Adrenal gland (tissue), 9 donors: ENCODE measurements at regions not wholly inside any gene's neighbourhood (a gene's known extent, or its start where the extent isn't known, plus 50 kb on each side); places are given as distances from the start of the nearest gene placed in this dataset.
A peak's percentile ranks its signal among the peaks of the same experiment; 100 is the strongest.

Experiments
- DNase-seq, 7 donors: peaks; one replicate each; pipeline ENCODE4 v3.0.0-alpha.2; 2019 to 2020
- H3K27ac ChIP-seq, 5 donors: fragments of 200-600 bp; sonication (generic) in 4 of 5; 1 replicate in 3 of 5; 2 replicates in 2 of 5; pipeline versions ENCODE4 v1.5.1 to v1.8.0; 2016 to 2020; ENCODE audit warnings: mild to moderate bottlenecking in 1 of 5
- H3K27me3 ChIP-seq: fragments of 200-600 bp; 2 replicates; pipeline ENCODE4 v1.8.0; 2021
- H3K36me3 ChIP-seq, 2 donors: fragments of 200-600 bp; replicated peaks in 1 of 2; 1 replicate in 1 of 2; 2 replicates in 1 of 2; pipeline versions ENCODE4 v1.5.1 to v1.8.0; 2018 to 2022
- H3K4me1 ChIP-seq, 2 donors: fragments of 200-600 bp; replicated peaks in 1 of 2; 1 replicate in 1 of 2; 2 replicates in 1 of 2; pipeline versions ENCODE4 v1.5.1 to v1.8.0; 2018 to 2021
- H3K4me3 ChIP-seq, 4 donors: fragments of 200-600 bp; sonication (generic) in 3 of 4; one replicate each; pipeline ENCODE4 v1.5.1; 2016 to 2018
- H3K9me3 ChIP-seq, 3 donors: fragments of 200-600 bp; sonication (generic) in 1 of 3; replicated peaks in 1 of 3; 1 replicate in 2 of 3; 2 replicates in 1 of 3; pipeline versions ENCODE4 v1.5.1 to v1.8.0; 2016 to 2021
- POLR2A ChIP-seq, 2 donors: fragments of 450-650 bp; IDR thresholded peaks; one replicate each; pipeline ENCODE4 v1.6.1; 2017; ENCODE audit warnings: antibody characterized with exemption in 2 of 2, mild to moderate bottlenecking in 2 of 2, moderate library complexity in 1 of 2
- WGBS, 4 donors: extraction: QIAGEN DNeasy Blood & Tissue Kit in 2 of 4; methylation state at CpG; one replicate each; pipeline versions ENCODE4 v1.1.5 to v1.1.7; 2013 to 2017; 5-methylcytosine and 5-hydroxymethylcytosine counted together
- intact Hi-C, 2 donors: fragments of 100-400 bp; cut with DNase I; formaldehyde crosslinking; loops; one replicate each; pipeline versions ENCODE4 v1.14.1 to v1.15.0; 2022 to 2023
- TF ChIP-seq, protein P1 (sequence below), 6 experiments: fragments of 450-650 bp in 4 of 6; fragments of 200-600 bp in 2 of 6; sonication (generic) in 1 of 6; IDR thresholded peaks; 1 replicate in 5 of 6; 2 replicates in 1 of 6; pipeline versions ENCODE4 v1.5.1 to v1.8.0; 2016 to 2021; ENCODE audit warnings: antibody characterized with exemption in 6 of 6, mild to moderate bottlenecking in 2 of 6, moderate library complexity in 1 of 6
- donor health status: healthy with polysubstance abuse.
- donor health status: Bipolar disorder and iron deficiency.
- donor health status: DM: yes; HTN: yes; CAD: no.
- donor health status: DM: no; HTN: no; CAD: no.
- donor health status: DM: no; HTN: no; CAD: no.

DNA sequence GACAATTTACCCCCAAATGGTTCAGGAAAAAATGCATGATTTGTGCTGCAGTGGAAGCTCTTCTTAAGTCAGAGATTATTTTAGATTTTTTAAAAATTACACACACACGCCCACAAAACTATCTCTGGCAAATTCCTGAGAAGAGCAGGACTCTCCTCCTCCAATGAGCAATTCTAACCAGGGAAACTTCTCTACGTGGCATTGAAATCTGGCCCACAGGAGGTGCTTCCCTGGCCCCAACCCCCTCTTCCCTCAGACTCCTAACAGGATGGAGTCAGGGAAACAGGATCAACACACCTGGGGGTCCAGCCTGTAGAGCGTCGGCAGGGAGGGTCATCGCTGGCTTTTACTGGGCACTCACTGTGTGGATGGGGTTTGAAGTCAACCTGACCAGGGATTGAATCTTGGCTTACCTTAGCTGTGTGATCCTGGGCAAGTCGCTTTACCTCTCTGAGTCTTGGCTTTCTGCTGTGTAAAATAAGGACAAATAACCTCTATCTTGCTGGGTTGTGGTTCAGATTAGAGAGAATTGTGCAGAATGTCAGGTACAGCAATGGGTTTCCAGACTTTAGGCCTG lies 65.4 kb upstream of the ASAP2 start:
- Histone ChIP-seq H3K36me3 (no peaks in the 10 kb centered on the region), H3K4me1 (peaks cover 0 to 6% of the 10 kb centered on the region in 2 donors), H3K4me3 (no peak overlapping the region), H3K27ac (no peak overlapping the region), H3K27me3 (no peaks in the 10 kb centered on the region), H3K9me3 (no peaks in the 10 kb centered on the region)
- DNase-seq, result no peak
- no peak for TF ChIP-seq POLR2A (IDR thresholded peaks at IDR 0.05)
- TF ChIP-seq, protein P1, sequence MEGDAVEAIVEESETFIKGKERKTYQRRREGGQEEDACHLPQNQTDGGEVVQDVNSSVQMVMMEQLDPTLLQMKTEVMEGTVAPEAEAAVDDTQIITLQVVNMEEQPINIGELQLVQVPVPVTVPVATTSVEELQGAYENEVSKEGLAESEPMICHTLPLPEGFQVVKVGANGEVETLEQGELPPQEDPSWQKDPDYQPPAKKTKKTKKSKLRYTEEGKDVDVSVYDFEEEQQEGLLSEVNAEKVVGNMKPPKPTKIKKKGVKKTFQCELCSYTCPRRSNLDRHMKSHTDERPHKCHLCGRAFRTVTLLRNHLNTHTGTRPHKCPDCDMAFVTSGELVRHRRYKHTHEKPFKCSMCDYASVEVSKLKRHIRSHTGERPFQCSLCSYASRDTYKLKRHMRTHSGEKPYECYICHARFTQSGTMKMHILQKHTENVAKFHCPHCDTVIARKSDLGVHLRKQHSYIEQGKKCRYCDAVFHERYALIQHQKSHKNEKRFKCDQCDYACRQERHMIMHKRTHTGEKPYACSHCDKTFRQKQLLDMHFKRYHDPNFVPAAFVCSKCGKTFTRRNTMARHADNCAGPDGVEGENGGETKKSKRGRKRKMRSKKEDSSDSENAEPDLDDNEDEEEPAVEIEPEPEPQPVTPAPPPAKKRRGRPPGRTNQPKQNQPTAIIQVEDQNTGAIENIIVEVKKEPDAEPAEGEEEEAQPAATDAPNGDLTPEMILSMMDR (IDR thresholded peaks at IDR 0.05), result no peak
- WGBS, 4 donors, result 78 to 86% (median 85%) methylated on average over 6 of the region's 6 CpGs
- intact Hi-C loops, result loop anchor here (5.0 to 10.0 kb wide), 2 partner anchors 191 to 266 kb away; no protein-coding TSS in a partner anchor

DNA sequence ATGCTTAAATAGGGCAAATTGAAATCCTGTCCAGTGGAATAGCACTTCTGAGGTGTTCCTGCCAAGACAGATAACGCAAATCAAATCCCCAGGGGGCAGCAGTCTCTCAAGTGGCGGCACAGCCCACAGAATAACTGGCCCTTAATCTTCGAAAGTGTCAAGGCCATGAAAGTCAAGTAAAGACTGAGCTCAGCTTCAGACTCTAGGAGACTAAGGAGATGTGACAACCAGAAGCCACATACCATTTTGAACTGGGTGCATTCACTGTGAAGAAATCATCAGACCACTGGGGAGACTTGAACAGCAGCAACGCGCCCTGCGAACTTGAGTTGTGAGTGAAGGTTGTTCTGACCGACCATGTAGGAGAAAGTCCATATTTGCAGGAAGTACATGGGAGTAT lies 66.0 kb upstream of the ASAP2 start:
- Histone ChIP-seq H3K4me3 (no peak overlapping the region), H3K27me3 (no peaks in the 10 kb centered on the region), H3K9me3 (no peaks in the 10 kb centered on the region), H3K36me3 (no peaks in the 10 kb centered on the region), H3K27ac (no peak overlapping the region), H3K4me1 (peaks cover 0 to 6% of the 10 kb centered on the region in 2 donors)
- TF ChIP-seq POLR2A (IDR thresholded peaks at IDR 0.05), result no peak
- TF ChIP-seq, protein P1 (IDR thresholded peaks at IDR 0.05), result no peak
- 61 to 70% (median 63%) methylated on average over 7 of the region's 7 CpGs for WGBS, 4 donors
- no peak for DNase-seq
- intact Hi-C loops, result loop anchor here (5.0 to 10.0 kb wide), 2 partner anchors 192 to 266 kb away; no protein-coding TSS in a partner anchor

DNA sequence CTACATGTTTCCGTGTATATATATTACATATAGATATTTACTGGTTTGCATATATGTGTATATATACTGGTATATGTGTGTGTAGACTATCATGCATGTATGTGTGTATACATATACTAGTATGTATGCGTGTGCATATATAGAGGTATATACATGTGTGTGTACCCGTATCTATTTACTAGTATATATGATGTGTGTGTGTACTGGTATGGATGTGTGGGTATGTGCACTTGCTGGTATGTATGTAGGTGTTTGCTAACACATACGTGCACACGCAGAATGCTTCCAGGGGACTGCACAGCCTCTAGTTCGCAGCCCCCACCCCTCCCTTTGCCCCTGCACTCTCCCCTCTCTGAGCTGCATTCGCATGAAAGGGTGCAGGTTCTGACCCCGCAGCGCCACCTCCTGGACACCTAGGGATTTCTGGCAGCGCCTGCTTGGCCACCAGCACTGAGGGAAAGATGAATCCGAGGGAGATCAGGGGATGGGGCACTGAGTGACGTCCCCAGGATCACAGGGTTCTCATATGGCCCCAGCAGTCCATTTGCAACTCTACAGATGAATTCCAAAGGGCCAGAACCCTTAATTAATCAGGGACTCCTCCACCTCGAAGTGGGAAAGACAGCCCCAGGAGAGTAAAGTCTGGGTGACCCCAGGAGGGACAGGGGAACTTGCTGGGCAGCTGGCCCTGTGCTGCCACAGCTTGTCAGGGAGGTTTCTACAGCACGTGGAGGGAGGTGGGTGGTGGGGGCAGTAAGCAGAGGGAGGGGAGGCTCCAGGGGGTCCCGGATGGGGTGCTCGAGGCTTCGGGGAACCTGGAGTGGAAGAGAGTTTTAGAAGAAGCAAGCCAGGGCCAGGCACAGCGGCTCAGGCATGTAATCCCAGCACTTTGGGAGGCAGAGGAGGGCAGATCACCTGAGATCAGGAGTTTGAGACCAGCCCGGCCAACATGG lies 66.8 kb upstream of the ASAP2 start:
- intact Hi-C loops, result loop anchor here (5.0 to 10.0 kb wide), 3 partner anchors 193 to 265 kb away; no protein-coding TSS in a partner anchor
- Histone ChIP-seq H3K4me1 (peaks cover 0 to 6% of the 10 kb centered on the region in 2 donors), H3K9me3 (no peaks in the 10 kb centered on the region), H3K27me3 (no peaks in the 10 kb centered on the region), H3K36me3 (no peaks in the 10 kb centered on the region), H3K27ac (no peak overlapping the region), H3K4me3 (no peak overlapping the region)
- TF ChIP-seq, protein P1 (IDR thresholded peaks at IDR 0.05), result peak; percentile 57 to 78 (median 75)
- TF ChIP-seq POLR2A (IDR thresholded peaks at IDR 0.05), result no peak
- peak; percentile 60 to 89 (median 79) for DNase-seq
- WGBS, 4 donors, result 32 to 36% (median 33%) methylated on average over 18 to 19 of the region's 19 CpGs
